ENCODE measurements at regions not wholly inside any gene's neighbourhood (a gene's known extent, or its start where the extent isn't known, plus 50 kb on each side); places are given as distances from the start of the nearest gene placed in this dataset.

- TF ChIP-seq EP300 (IDR thresholded peaks at IDR 0.05) (no peak), POLR2A (IDR thresholded peaks at IDR 0.05) (no peak), CTCF (IDR thresholded peaks at IDR 0.05) (no peak), POLR2AphosphoS5 (IDR thresholded peaks at IDR 0.05) (no peak)
Measured at GRCh38 chr12:13345722-13346121, 149.2 kb downstream of the EMP1 start.
